Right renal cortex interstitium (tissue), 3 donors: ENCODE measurements at regions not wholly inside any gene's neighbourhood (a gene's known extent, or its start where the extent isn't known, plus 50 kb on each side); places are given as distances from the start of the nearest gene placed in this dataset.
A peak's percentile ranks its signal among the peaks of the same experiment; 100 is the strongest.
"Not testable (repeated sequence)": the region's sequence is repeated elsewhere in the genome, so short reads cannot be mapped to it uniquely, and the experiment has no call there.

Source experiments
- DNase-seq, 3 donors: peaks; one replicate each; pipeline ENCODE4 v3.0.0-alpha.2; 2013; ENCODE audit warnings: low read depth in 3 of 3, low spot score in 2 of 3

GRCh38 chr14:82755923-82756322 is 1222.3 kb upstream of the SEL1L start:
- DNase-seq = no peak

- no peak for DNase-seq
Measured at GRCh38 chr14:82757776-82758175, 1224.1 kb upstream of the SEL1L start.

- DNase-seq = peak; percentile 25 to 62 (median 41)
Measured at GRCh38 chr14:82759656-82760055, 1226.0 kb upstream of the SEL1L start.

GRCh38 chr14:82766123-82766522 is 1232.5 kb upstream of the SEL1L start:
- no peak for DNase-seq

- DNase-seq = no peak
Measured at GRCh38 chr14:82766996-82767395, 1233.3 kb upstream of the SEL1L start.

- DNase-seq = no peak
Measured at GRCh38 chr14:82776958-82777357, 1243.3 kb upstream of the SEL1L start.

GRCh38 chr14:82778008-82778590 is 1244.4 kb upstream of the SEL1L start:
- DNase-seq = no peak

- DNase-seq = no peak
Measured at GRCh38 chr14:82778601-82779000, 1244.9 kb upstream of the SEL1L start.

- no peak for DNase-seq
Measured at GRCh38 chr14:82779301-82779700, 1245.6 kb upstream of the SEL1L start.

GRCh38 chr14:82785756-82786482 is 1252.3 kb upstream of the SEL1L start:
- no peak for DNase-seq

- no peak for DNase-seq
Measured at GRCh38 chr14:82786483-82786880, 1252.8 kb upstream of the SEL1L start.

GRCh38 chr14:82796086-82796485 is 1262.4 kb upstream of the SEL1L start:
- DNase-seq = no peak

GRCh38 chr14:82798276-82798675 is 1264.6 kb upstream of the SEL1L start:
- no peak for DNase-seq

GRCh38 chr14:82805892-82806825 is 1272.5 kb upstream of the SEL1L start:
- no peak for DNase-seq

- DNase-seq = no peak
Measured at GRCh38 chr14:82811246-82811645, 1277.6 kb upstream of the SEL1L start.

- not testable (repeated sequence) for DNase-seq
Measured at GRCh38 chr14:82814339-82814738, 1280.7 kb upstream of the SEL1L start.

- DNase-seq = no peak
Measured at GRCh38 chr14:82830596-82830995, 1296.9 kb upstream of the SEL1L start.

GRCh38 chr14:82836256-82836950 is 1302.8 kb upstream of the SEL1L start:
- no peak for DNase-seq

- no peak for DNase-seq
Measured at GRCh38 chr14:82837611-82838140, 1304.0 kb upstream of the SEL1L start.

- no peak for DNase-seq
Measured at GRCh38 chr14:82850576-82850975, 1316.9 kb upstream of the SEL1L start.

GRCh38 chr14:82854131-82854530 is 1320.5 kb upstream of the SEL1L start:
- DNase-seq = no peak
